Dermis microvascular lymphatic vessel endothelial cell (primary cell): ENCODE measurements at regions not wholly inside any gene's neighbourhood (a gene's known extent, or its start where the extent isn't known, plus 50 kb on each side); places are given as distances from the start of the nearest gene placed in this dataset.

Experiments
- DNase-seq, 2 donors: peaks; one replicate each; pipeline versions ENCODE4 v3.0.0 to v3.0.0-alpha.2; 2010; ENCODE audit warnings: low read depth in 2 of 2

DNA sequence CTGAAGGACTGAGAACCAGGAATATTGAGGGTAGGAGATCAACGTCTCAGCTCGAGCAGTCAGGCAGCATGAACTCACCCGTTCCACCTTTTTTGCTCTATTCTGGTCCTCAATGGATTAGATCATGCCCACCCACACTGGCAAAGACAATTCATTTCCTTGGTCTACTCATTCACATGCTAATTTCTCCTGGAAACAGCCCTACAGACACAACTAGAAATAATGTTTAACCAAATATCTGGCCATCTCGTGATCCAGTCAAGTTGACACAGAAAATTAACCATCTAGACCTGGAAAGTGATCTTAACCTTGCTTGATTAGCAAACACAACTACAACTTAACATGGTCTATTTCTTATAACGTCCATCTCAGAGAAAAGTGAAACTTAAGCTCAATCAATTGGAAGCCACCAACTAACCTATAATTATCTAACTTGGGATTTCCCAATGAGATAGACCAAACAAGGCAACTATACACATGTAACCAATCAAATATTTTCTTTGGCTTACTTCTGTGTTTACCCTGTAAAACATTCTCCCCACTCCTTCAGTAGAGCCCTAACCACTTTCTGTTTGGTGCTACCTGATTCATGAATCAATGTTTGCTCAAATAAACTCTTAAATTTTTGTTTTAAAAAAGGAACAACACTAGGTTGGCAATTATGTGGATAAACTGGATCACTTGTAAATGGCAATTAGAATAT lies 69.7 kb upstream of the MAMLD1 start:
- DNase-seq = no peak

DNA sequence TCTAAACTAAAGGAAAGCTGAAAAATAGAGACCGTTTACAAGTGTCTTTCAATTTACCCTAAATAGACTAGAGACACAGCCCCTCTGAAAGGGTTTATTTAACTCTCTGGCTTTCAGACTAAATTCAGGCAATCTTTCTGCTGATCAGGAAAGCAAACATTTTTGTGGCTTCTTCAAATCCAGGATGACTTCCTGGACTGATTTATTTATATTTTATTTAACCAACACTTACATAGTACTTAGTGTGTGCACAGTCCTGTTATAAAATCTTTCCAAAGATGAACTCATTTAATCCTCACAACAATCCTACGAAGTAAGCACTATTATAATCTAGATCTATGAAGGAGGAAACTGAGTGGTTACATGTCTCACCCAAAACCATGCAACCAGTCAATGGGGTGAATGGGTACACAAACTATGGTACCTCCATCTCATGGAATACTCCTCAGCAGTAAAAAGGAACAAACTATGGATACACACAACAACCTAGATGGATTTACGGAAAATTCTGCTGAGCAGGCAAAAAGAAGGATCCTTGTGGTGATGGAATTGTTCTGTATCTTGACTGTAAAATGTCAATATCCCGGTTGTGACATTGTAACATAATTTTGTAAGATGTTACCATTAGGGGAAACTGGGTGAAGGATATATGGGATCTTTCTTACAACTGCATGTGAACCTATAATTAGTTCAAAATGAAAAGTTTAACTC lies 64.1 kb upstream of the MAMLD1 start:
- no peak for DNase-seq

DNA sequence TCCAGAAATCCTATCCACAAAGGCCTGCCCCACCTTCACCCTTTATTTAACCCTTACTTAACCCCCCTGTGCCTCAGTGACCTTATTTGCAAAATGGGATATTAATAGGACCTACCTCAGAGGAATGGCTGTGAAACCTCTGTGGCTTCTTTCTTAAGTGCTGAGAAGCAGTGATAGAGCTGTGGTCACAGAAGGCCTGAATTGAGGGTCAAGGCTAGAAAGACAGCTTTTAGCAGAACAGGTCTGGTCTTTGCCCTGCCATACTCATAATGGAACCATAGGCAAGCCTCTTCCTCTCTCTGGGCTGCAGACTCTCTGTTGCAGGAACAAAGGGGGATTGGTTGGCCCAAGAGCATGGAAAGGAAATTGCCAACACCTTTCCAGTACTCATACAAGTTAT lies 63.5 kb upstream of the MAMLD1 start:
- DNase-seq = no peak

DNA sequence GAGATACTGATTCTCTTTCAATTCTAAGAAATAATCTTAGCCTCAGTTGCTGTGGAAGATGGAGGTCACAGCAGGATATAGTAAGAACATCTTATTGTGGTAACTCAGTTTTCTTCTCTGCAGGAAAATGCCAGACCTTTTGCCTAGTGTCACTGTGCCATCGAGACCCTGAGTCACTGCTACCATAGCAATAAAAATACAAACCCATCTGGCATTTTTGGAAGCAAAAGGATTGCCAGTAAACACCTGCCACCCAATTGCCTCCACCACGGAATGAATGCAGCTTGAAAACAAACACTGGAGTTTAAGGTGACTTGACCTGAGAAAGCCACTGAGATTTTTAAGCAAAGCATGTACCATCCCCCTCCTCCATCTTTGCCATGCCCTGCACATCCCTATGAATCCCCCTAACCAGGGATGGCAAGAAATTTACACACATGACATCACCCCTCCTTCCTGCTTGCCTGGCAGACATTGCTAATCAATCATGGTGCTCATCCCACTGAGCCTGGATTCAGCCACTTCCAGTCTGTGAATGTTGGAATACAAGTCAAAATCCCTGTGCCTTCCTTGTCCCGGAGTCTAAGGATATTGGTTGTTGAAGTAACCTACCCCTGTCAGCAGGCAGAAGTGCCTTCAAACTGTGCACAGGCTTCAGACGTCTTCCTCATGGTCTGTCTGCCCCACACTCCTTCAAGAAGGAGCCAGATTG lies 59.6 kb upstream of the MAMLD1 start:
- DNase-seq = no peak

DNA sequence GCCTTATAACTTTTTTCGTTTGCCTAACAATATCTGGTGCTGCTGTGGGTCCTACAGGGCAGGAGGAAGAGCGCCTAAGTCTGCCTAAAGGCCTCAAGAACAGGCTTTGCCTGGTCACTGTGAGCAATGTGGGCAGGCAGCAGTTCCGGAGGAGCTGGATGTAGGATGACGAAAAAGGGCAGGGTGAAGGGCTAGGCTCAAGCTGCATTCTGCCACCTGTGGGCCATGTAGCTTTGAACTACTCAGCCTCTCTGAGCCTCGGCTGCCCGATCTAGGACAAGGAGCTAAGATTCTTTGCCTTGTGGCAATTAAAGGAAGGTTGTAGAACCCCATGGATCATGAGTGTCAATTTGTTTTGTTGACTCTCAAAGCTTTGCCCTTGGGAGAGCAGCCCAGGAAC lies 57.1 kb upstream of the MAMLD1 start:
- no peak for DNase-seq

DNA sequence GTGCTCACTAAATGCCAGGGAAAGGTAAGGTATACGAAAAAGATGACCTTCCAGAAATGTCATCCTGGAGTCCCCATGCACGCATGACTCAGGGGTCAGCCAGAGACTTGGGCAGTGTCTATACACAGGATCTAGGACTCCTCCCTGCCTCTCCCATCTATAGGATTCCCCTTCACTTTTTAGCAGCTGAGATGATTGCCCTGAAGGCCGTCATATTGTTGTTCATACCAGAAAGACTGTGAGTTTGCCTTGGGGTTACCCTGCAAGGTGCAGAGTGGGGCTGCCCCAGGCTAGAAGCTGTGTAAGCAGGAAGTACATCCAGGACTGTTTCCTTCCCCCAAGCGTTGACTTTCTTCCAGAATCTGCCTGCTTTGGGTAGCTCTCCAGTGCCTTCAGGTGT lies 55.1 kb upstream of the MAMLD1 start:
- DNase-seq = no peak

DNA sequence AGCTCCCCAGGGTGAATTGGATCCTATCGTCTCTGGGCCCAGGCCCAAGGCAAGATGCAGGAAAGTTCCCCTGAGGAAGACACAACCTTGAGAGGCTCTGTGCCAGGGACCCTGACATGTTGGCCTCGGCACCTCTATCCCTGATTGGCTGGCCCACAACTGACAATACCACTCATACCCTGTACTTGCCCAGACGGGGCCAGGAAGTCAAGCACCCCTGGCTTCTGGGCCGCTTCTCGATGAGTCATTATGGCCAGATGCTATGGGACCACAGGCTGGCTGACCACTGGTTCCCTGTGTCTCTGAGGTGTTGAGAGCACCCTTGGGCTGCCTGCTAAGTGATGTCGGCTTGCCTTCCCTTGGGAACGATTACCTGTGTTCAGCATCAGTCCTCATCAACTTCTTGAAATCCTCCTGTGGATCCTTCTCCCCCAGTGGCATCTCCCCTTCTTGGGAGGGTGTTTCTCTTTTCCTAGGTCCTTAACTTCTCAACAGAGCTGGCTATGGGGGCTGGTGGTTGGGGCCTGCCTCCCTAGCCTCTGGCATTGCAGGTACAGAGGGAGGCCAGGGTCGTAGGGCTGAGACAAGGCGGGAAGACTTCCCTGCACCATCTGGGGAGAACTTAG lies 54.5 kb upstream of the MAMLD1 start:
- no peak for DNase-seq

DNA sequence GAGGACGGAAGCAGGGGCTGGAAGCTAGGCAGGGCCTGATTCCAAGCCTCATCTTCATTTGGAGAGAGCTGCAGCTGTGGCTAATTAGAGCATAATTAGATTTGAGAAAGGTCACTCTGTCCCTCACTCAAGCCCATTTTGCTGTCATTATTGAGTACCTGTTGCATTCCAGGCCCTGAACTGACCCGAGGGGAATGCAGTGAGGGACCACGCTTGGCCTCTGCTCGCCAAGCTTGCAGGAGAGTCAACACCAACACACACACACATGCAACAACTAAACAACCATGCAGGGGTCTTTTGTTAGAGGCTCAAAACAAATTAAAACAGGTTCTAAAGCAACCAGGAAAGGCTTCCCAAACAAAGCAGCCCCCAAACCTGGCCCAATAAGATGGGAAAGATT lies 52.7 kb upstream of the MAMLD1 start:
- DNase-seq = no peak

DNA sequence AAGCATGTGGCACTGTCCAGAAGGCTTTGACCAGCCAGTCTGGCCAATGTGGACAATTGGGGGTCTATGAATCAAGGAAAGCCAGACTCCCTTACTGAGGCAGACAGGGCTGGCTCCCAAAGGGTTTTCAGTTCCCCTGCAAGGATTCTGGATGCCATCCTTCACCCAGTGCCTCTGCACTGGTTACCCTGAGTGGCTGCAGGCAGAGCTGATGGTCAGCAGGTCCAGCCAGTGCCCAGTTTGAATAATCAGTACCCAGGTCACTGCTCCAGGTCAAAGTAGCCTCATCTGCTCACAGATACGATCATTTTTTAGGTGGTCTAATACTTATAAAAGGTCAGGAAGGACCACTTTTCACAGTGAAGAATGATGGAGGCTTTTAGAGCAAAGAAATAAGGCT lies 52.2 kb upstream of the MAMLD1 start:
- no peak for DNase-seq

DNA sequence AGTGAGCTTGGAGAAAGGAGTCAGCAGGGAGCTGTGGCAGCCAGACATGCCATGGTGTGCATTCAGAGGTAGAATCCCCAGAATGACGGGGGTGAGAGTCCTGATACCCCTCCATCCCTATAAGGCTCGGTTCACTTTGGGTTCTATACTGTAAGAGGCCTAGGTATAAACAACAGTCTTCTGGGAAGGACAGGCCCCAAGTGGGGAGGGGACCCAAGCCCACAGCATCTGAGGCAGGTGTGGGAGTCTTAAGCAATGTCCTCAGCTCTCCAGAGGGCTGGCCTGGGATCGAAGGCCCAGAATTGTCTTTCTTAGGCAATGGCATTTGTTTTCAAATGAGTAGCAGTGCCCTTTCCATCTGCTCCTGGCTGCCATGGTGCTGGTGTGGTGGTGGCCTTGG lies 50.2 kb upstream of the MAMLD1 start:
- DNase-seq = no peak
